Memory B cell (primary cell): ENCODE measurements at regions not wholly inside any gene's neighbourhood (a gene's known extent, or its start where the extent isn't known, plus 50 kb on each side); places are given as distances from the start of the nearest gene placed in this dataset.
"Not testable (repeated sequence)": the region's sequence is repeated elsewhere in the genome, so short reads cannot be mapped to it uniquely, and the experiment has no call there.

ENCODE experiments used
- ATAC-seq: fragments of 150-1000 bp; cut with Tn5 transposase; 2 replicates; pipeline ENCODE4 v1.10.0; 2021; ENCODE audit warnings: low read depth, mild to moderate bottlenecking, moderate library complexity
- DNase-seq, 2 donors: peaks; one replicate each; pipeline ENCODE4 v3.0.0; 2022; ENCODE audit warnings: low spot score in 2 of 2
- H3K27ac Mint-ChIP-seq: one replicate; pipeline ENCODE4 v1.8.0; 2022; ENCODE audit warnings: mild to moderate bottlenecking, moderate library complexity, mixed read lengths
- H3K27me3 Mint-ChIP-seq: one replicate; pipeline ENCODE4 v1.8.0; 2022; ENCODE audit warnings: mixed read lengths
- H3K36me3 Mint-ChIP-seq: one replicate; pipeline ENCODE4 v1.8.0; 2022; ENCODE audit warnings: mild to moderate bottlenecking, mixed read lengths
- H3K4me1 Mint-ChIP-seq: one replicate; pipeline ENCODE4 v1.8.0; 2022; ENCODE audit warnings: mixed read lengths
- H3K4me3 Mint-ChIP-seq: one replicate; pipeline ENCODE4 v1.8.0; 2022; ENCODE audit warnings: mild to moderate bottlenecking, moderate library complexity, mixed read lengths
- H3K9me3 Mint-ChIP-seq: one replicate; pipeline ENCODE4 v1.8.0; 2022; ENCODE audit warnings: mixed read lengths

- peak; percentile 25 to 26 for DNase-seq
- not testable (repeated sequence) for H3K9me3 Mint-ChIP-seq, H3K27ac Mint-ChIP-seq, H3K36me3 Mint-ChIP-seq, H3K4me3 Mint-ChIP-seq, H3K4me1 Mint-ChIP-seq
- ATAC-seq, result peak; percentile 67
- H3K27me3 Mint-ChIP-seq, result peaks cover 12% of the 10 kb centered on the region
Observed at GRCh38 chr7:65621580-65622201, 248.0 kb downstream of the ZNF92 start.

GRCh38 chr7:65631236-65631635 lies 241.6 kb upstream of the VKORC1L1 start:
- not testable (repeated sequence) for ATAC-seq, H3K27me3 Mint-ChIP-seq, H3K4me1 Mint-ChIP-seq, DNase-seq, H3K9me3 Mint-ChIP-seq, H3K4me3 Mint-ChIP-seq, H3K36me3 Mint-ChIP-seq, H3K27ac Mint-ChIP-seq

- not testable (repeated sequence) for ATAC-seq, H3K4me3 Mint-ChIP-seq, DNase-seq, H3K36me3 Mint-ChIP-seq, H3K27me3 Mint-ChIP-seq, H3K4me1 Mint-ChIP-seq, H3K27ac Mint-ChIP-seq, H3K9me3 Mint-ChIP-seq
Observed at GRCh38 chr7:65633587-65634404, 239.1 kb upstream of the VKORC1L1 start.

GRCh38 chr7:65638918-65639317 lies 234.0 kb upstream of the VKORC1L1 start:
- not testable (repeated sequence) for H3K4me1 Mint-ChIP-seq, H3K27ac Mint-ChIP-seq, H3K4me3 Mint-ChIP-seq, DNase-seq, H3K9me3 Mint-ChIP-seq, ATAC-seq, H3K27me3 Mint-ChIP-seq, H3K36me3 Mint-ChIP-seq

GRCh38 chr7:65639717-65640116 lies 233.2 kb upstream of the VKORC1L1 start:
- H3K4me3 Mint-ChIP-seq, H3K27ac Mint-ChIP-seq, DNase-seq, H3K4me1 Mint-ChIP-seq, H3K36me3 Mint-ChIP-seq, H3K27me3 Mint-ChIP-seq, H3K9me3 Mint-ChIP-seq: not testable (repeated sequence)
- peak; percentile 35 for ATAC-seq

- H3K27me3 Mint-ChIP-seq, H3K27ac Mint-ChIP-seq: not testable (repeated sequence)
Observed at GRCh38 chr7:65643498-65643897, 229.4 kb upstream of the VKORC1L1 start.

GRCh38 chr7:65647153-65647964 lies 225.5 kb upstream of the VKORC1L1 start:
- H3K9me3 Mint-ChIP-seq, H3K4me1 Mint-ChIP-seq, H3K27me3 Mint-ChIP-seq, DNase-seq, H3K36me3 Mint-ChIP-seq, H3K4me3 Mint-ChIP-seq, H3K27ac Mint-ChIP-seq: not testable (repeated sequence)
- ATAC-seq, result peak; percentile 24

More at GRCh38 chr7:65643498-65643897, 229.4 kb upstream of the VKORC1L1 start:
- not testable (repeated sequence) for DNase-seq, H3K36me3 Mint-ChIP-seq, H3K4me1 Mint-ChIP-seq, H3K9me3 Mint-ChIP-seq, H3K4me3 Mint-ChIP-seq, ATAC-seq

GRCh38 chr7:65651174-65651573 lies 221.7 kb upstream of the VKORC1L1 start:
- not testable (repeated sequence) for H3K4me3 Mint-ChIP-seq, H3K27ac Mint-ChIP-seq, H3K4me1 Mint-ChIP-seq, H3K9me3 Mint-ChIP-seq, ATAC-seq, H3K36me3 Mint-ChIP-seq, DNase-seq, H3K27me3 Mint-ChIP-seq

GRCh38 chr7:65651826-65652592 lies 220.9 kb upstream of the VKORC1L1 start:
- ATAC-seq, H3K9me3 Mint-ChIP-seq, H3K36me3 Mint-ChIP-seq, H3K27ac Mint-ChIP-seq, DNase-seq, H3K4me3 Mint-ChIP-seq, H3K27me3 Mint-ChIP-seq, H3K4me1 Mint-ChIP-seq: not testable (repeated sequence)

GRCh38 chr7:65652669-65653068 lies 220.2 kb upstream of the VKORC1L1 start:
- ATAC-seq, H3K27me3 Mint-ChIP-seq, H3K27ac Mint-ChIP-seq, H3K36me3 Mint-ChIP-seq, H3K4me3 Mint-ChIP-seq, DNase-seq, H3K4me1 Mint-ChIP-seq, H3K9me3 Mint-ChIP-seq: not testable (repeated sequence)

GRCh38 chr7:65656494-65657188 lies 216.2 kb upstream of the VKORC1L1 start:
- not testable (repeated sequence) for DNase-seq, H3K4me1 Mint-ChIP-seq, H3K27ac Mint-ChIP-seq, H3K9me3 Mint-ChIP-seq, ATAC-seq, H3K36me3 Mint-ChIP-seq, H3K4me3 Mint-ChIP-seq, H3K27me3 Mint-ChIP-seq

GRCh38 chr7:65683362-65683761 lies 189.5 kb upstream of the VKORC1L1 start:
- not testable (repeated sequence) for DNase-seq, H3K9me3 Mint-ChIP-seq, H3K36me3 Mint-ChIP-seq, H3K27me3 Mint-ChIP-seq, ATAC-seq, H3K27ac Mint-ChIP-seq, H3K4me3 Mint-ChIP-seq, H3K4me1 Mint-ChIP-seq

GRCh38 chr7:65699026-65699714 lies 173.7 kb upstream of the VKORC1L1 start:
- DNase-seq, H3K4me3 Mint-ChIP-seq, H3K4me1 Mint-ChIP-seq, H3K36me3 Mint-ChIP-seq, H3K9me3 Mint-ChIP-seq, ATAC-seq, H3K27ac Mint-ChIP-seq, H3K27me3 Mint-ChIP-seq: not testable (repeated sequence)
